Activated CD8-positive, alpha-beta memory T cell treated with anti-CD3 and anti-CD28 coated beads for 24 hours (primary cell): ENCODE measurements at regions not wholly inside any gene's neighbourhood (a gene's known extent, or its start where the extent isn't known, plus 50 kb on each side); places are given as distances from the start of the nearest gene placed in this dataset.

Source experiments
- DNase-seq: peaks from one replicate; pipeline ENCODE4 v3.0.0-alpha.2; 2020

DNA sequence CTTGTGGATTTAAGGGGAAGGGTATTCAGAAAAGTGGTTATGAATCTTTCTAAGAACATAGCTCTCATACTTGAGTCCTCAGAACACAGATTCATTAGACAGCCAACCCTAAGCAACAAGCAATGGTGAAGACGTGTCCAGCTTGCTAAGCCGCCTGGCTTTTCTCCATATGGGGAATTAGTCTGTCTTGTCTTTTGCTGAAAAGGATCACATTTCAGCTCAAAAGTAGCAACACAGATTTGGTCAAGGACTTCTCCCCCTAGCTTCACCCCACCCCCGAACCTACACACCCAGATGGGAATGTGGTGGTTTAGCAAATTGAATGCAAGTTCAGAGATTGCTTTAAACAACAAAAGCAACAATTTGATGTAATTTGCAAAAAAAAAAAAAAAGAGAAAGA, 103.3 kb upstream of the RASGEF1B start:
- no peak for DNase-seq

DNA sequence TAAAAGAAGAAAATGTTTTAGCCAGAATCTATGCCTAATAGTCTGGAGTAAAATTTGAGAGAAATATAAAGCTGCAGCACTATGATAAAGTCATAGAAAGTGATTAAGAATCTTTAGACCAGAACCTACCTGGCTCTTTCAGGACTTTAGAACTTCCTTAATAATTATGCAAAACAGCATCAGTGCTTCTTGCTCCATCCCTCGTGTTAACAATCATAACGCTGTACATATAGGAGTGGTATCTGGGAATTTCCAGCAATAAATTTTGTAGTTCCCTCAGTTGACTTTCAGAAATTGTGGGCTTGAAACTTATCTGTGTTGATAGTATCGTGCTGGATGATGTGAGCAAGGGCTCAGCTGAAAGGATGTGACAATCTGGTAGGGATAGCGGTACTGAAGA, 102.1 kb upstream of the RASGEF1B start:
- DNase-seq = no peak

DNA sequence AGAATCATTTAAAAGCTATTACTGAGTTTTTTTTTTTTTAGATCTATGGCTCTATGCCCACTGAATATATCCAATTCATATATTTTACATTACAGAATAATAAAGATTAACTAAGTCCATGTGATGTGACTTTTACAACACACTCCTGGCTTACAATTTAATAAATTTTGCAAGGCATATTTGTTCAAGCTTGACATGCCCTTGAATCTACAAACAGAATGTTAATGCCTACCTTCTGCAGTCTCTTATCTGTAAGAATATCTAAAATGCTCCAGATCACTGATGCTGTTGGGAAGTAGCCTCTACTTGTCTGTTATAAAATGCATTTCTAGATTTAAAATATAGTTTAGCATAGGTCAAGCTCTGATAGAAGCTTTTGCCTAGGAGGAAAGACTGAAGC, 100.7 kb upstream of the RASGEF1B start:
- DNase-seq = no peak

DNA sequence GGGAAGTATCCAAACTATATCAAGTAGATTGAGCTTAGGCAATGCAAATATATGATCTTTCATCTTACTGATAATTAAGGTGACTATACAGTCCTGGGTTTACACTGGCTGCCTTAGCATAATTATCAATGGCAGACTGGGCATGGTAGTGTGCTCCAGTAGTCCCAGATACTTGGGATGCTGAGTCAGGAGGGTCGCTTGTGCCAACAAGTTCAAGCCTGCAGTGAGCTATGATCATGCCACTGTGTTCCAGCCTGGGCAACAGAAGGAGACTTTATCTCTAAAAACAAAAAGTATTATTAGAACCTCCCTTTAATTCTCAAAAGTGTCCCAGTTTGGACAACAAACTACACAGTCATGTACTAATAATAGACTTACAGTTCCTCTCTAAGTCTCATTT, 99.4 kb upstream of the RASGEF1B start:
- no peak for DNase-seq

DNA sequence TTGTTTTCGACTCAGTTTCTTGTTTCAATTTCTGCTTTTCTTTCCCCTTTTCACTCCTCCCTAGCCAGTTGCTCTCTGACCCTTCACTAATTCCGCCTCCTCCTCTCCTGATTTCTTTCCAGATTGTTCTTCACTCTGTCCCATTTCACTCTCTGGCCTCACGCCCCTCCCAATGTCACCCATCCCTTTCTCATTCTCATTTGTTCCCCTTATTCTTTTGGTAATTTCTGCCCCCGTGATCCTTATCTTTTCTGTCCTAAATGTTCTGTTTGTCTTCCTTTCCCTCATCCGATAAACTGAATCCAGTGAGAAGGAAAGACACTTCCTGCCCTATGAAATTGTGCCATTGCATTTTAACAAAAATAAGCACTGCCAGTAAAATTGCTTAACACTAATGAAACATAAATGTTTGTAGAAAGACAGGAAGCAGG, 94.5 kb upstream of the RASGEF1B start:
- no peak for DNase-seq

DNA sequence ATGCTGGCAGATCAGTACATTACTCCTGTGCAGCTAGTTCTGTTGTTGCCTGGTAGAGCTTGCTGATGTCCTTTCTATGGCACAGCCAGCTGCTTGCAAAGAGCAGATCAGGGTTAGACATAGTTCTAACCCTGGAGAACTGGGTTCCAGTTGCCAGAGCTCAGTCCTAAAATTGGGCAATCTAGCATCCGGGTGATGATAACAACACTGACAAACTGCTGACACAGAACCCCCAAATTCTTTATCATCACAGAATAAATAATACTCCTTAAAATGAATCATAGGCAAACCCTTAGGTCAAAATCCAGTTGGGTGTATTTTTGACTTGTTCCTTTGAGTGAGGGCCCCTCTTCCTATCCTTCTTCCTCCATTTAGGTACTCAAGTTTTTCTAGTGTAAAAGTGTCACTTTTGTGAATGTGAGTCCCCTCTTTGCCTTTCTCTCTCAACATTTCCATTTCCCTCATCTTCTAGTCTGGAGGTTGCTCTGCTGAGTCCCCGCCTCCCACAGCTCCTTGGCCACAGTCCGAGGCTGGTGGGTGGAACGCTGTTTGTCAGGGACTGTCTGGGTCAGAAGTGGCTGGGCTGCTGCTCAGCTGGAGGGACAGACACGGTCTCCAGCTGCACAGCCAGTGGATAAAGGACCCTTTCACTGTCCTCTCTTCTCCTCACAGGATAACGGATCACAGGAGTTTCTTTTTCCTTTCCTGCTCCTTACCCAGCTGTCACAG, 93.6 kb upstream of the RASGEF1B start:
- DNase-seq = no peak

DNA sequence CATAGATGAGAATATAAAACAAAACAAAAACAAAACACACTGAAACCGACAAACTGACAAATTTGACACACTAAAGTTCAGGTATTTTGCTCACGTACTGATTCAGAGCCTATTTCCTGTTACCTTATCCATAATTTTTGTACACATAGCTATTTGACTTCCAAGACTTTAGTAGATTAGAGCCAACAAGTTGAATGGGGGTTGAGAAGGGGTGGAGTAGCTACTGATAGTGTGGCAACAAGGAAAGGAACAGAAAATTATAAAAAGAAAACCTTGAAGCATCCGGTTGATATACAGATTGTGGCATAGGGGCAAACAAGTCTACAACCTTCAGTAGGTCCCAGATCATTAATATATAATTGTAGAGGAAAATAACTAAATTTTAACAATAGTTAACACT, 92.3 kb upstream of the RASGEF1B start:
- DNase-seq = no peak

DNA sequence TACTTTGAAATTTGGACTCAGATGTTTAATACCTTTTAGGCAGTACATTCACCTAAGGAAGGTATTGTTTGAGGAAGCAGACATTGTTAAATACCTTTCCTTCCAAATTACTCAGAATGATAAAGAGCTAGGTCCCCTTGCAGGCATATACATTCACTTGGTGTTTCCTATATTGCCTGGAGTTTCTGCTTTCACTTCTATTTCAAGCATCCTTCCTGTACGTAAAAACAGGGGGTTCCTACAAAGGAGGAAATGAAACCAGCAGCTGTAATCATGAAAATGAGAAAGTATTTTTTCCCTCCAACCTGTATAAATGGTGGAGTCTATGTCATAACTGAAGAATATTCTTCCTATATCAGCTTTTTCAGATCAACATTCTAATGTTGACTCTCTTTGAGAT, 90.4 kb upstream of the RASGEF1B start:
- DNase-seq = no peak

DNA sequence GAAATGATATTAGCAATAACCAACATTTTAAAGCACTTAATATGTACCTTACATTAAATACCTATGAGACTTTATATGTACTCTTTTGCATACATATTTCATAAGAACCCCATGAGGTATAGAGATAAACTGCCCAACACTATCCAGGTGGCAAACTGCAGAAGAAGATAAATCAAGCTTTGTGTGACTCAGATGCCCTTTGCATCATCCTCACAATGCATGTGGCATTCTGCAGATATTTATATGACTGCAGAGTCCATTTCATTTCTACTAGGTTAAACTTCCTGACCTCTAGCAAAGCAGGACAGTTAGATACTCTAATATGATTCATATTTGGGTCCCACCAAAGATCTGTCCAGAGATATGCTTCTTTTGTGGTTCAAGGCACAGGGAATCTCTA, 85.6 kb upstream of the RASGEF1B start:
- DNase-seq = no peak

DNA sequence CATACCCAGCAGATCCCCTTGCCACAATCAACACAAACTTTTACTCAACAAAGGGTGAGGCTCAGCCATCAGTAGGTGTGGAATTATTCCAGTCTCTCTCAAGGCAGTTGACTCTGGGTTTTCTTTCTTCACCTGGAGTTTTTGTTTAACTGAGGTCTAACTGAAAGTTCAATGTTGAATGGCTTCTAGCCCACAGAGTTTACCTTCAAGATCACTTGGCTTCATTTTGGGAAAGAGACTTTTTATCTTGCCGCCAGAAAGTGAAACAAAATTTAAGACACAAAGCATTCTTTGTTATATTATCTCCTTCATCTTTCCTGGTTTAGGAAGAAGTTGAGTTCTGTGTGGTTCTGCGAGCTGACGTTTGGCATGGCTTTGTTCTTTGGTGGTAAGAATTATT, 83.8 kb upstream of the RASGEF1B start:
- DNase-seq = no peak

DNA sequence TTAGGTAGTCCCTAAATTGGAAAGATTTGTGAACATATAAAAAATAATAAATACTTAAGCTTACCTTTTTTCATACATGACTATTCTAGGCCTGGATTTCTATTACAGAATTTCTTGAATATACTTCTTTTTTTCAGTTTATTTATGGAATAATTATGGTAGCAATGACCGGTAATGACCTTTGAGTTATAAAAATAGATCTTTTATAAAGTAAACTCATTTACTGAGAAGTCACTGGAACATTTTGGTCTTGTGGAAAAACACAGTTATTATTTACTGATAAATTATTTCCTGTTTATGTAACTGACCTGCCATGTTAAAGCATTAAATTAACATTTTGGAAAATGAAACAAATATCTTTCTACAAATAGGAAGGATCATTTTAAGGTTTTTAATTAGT, 80.4 kb upstream of the RASGEF1B start:
- DNase-seq = no peak

DNA sequence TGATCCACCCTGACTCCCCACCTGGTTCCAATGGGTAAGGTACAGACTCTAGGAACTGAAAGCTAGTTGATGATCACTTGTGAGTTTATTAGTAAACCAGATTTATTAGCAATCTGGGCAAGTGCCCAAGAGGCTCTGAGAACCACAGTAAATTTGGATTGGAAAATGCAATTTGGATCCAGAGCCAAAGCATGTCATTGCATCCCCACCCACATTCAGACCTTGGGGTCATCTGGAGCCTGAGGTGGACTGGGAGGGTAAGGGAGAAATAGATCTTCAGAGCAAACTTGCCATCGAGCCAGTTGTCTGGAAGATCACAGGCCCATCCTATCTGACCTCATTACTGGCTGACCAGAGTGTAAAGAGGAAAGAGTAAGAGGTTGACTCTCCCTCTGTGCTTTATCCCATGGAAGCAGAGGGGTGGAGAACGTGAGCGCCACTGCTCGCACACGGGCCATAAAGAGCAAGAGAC, 78.7 kb upstream of the RASGEF1B start:
- no peak for DNase-seq

DNA sequence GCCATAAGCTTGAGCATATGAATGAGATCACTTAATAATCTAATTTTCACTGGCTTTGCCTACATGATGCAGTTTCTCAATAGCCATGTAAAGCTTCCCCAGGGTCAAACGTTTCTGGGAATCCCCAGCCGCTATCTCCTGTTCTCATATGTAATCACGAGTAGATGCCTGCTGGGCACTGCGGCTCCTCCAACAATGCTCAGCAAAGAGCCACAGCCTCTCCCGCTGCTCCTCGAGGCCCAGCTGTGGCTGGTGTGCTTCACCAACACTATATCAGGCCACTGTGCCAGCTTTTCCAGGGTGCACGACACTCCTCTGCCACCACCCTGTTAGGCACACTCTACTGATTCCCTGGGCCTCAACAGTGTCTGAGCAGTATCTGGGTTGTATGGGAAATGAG, 78.3 kb upstream of the RASGEF1B start:
- DNase-seq = no peak

DNA sequence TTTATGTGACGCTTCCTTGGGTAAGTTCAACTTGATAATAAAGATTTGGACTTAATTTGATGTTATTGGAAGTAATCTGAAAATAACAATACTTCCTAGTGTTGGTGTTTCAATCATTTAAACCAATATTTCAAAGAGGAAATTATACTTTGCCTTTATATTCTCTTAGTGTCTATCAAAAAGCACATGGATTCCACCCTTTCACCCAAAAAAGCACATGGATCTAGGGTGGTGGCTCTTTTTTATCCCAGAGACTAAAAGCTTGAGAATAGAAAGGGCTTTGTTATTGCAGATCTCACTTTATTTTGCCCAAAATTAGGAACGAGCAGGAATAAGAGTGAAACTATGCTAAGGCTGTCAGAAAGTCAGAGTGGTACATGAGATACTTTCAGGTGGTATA, 75.1 kb upstream of the RASGEF1B start:
- DNase-seq = no peak

DNA sequence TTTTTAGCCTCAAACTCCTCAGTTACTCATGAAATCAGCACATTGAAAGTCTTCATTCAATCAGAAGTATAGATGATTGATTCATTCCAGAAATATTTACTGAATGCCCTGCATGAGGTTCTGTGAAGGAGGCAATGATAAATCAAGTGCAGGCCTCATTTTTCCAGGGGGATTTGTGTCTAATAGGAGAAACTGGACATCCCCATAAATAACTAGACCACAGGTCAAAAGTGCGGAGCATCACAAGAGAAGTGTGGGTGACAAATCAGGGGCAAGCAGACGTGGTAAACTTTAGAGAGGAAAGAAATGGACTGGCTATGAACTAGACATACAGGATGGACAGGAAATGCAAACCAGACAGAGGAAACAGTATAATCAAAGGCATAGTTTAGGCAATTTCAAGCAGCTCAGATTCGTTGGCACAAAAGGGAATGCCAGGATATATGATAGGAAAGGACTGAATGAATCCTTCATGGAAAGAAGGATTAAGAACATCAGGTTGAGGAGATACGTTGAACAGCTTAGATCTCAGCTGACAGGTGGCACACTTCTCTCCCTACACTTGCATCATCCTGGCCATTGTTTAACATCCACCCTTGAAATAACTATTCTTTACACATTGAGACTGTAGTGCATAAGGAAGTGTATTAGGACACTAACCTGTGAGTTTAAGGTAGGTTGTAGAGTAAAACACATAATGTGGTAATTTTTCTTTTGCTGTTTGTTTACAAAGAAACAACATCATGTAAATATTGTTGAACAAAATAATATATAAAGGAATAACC, 69.6 kb upstream of the RASGEF1B start:
- DNase-seq = no peak

DNA sequence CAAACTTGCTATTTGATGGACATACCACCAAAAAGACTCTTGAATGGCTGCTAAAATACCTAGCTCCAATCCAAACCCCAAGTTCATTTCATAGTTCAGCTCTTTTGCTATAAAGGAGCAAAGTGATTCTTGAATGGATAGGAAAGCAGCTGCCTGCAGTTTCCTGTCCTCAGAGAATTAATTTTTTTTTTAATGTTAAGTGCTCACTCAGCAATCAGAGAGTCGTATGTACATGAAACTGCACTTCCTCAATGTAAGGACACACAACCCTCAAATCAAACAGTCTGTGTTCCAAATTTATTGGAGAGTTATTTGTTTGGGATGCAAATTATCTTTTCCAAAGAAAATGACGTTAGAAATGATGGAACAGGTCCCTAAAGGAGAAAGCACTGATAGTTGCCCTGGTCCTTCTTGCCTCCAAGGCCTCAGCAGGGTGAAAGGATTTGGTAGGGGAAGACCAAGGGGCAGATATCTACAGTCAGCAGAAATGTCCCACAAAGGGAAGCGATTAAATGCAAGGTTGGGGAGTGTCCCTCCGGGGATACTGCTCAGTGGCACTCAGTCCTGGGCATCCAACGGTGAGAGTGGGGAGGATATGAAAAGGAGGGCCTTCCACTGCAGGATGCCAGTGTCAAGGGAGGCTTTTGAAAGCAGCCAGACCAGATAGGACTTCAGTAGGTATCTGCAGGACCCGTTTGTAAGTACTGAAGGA, 67.2 kb upstream of the RASGEF1B start:
- no peak for DNase-seq

DNA sequence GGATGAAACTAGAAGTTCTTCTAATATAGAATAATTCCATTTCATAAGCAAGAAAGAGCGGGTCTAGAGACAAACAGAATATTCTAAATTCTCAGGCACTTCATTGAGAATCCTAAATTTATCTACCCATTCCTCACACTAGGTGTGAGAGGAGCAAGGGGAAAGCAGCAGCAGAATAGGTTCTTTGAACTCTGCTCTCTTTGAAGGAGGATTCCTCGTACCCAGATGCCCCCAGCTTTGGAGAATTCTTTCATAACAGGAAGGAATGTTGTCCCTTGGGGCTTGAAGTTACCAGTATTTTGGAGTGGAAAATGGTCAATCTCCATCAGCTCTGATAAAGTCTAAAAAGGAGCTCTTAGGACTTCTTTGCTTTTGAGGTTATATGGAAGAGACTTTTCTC, 59.7 kb upstream of the RASGEF1B start:
- DNase-seq = no peak

DNA sequence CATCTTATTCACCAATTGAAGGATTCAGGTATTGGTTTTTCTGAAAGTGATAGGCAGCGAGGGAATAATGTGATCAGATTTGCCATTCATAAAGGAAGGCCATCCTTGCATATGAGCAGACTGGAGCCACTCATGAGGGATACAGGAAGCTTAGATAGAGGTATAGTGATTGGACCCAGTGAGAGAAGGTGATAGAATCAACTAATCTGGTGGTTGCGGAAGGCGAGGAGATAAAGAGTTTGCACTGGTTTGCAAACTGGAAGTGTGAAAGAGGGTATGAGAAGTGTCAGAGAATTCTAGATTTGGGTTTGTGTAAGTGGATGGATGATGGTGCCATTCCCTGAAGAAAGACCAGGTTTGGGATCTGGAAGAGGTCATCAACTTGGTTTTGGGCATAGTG, 57.3 kb upstream of the RASGEF1B start:
- DNase-seq = no peak

DNA sequence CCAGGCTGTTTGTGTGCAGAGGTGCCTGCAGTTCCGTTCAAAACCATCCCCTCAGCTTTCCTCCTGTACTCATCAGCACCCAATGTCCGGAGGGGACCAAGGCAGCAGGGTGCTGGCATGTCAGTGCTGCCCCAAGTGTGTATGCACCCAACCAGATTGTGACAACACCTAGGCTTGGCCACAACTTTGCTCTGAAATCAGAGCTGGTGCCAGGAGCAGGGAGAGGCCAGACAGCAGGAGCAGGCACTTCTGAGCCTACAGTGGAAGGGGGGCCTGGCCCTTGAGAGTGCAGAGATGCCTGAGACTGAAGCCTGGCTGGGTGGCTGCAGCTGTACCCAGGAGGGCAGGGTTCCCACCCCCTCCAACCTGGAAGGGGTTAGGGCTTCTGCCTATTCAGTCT, 56.5 kb upstream of the RASGEF1B start:
- no peak for DNase-seq

DNA sequence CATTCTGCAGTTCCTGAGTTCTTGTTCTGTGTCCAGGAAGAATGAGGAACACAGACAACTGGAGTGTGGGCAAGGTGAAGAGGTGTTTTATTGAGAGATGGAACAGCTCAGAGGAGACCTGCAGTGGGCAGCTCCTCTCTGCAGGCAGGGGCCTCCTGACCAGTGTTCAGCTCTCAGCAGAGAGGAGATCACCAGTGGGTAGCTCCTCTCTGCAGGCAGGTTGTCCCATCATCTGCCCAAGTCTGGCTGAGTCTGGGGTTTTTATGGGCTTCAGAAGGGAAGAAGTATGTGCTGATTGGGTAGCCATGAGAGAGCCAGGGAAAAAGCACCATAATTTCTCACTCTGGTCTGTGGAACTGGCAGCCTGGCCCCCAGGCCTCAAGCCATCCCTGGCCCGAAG, 56.0 kb upstream of the RASGEF1B start:
- no peak for DNase-seq

DNA sequence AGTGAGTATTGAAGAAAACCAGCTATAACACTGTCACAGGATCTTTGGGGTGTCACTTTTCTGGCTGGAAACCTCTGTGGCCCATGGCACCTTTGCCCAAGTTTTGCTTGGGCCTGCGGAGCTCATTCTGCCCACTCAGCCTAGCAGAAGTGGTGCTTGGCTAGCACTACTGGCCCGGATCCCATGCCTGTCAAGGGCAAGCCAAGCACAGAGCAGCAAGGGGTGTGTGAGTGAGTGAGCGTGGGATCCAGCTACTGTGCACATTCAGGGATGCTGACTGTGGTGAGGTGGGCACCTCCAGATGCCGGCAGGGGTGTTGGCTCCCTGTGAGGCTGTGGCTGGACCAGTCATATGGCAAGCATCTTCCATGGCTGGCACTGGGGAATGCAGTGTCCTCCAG, 55.4 kb upstream of the RASGEF1B start:
- no peak for DNase-seq

DNA sequence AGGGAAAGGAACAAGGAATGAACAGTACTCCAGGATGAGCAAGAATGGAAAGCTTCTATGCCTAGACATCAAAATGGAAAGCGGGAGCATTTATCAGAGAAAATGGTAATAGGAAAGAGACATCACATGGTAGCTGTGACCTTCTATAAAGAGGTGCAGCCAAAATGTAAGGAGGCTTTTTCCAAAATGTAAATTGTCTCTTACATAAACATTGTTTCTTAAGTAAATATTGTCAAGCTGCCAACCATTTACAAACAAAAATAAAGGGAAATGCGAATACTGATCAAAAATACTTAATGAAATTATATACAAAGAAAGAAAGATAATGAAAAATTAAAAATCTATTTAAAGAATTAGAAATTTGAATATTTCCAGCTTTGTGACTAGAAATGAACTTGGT, 55.0 kb upstream of the RASGEF1B start:
- DNase-seq = no peak

DNA sequence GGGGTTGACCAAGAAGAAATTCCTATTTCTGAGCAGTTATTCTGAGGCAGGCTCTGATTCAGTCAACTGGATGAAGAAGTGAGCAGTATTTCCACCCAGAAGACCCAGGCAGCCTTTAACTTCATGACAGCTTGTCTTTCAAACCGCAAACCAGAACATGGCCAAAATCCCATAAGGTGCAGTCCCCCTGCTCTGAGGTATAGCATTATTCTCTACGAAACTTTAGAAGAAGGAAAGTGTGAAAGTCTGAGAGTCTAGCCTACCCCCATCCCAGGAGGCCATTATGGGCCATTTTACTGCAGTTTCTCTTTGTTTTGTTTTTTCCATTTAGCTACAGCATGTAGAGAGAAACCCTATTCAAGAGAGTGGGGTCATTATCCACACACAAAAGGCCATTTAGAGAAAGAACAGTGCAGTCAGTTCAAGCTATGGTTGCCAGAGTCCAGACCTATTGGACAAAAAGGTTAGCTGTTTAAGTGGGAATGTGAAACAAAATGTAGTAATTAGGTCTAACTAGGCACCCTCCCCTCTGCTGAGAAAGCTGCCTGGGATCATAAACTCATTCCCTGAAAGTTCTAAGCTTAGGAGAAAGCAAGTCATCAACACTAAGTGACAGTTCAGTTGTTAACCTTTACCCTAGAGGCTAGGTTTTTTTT, 52.1 kb upstream of the RASGEF1B start:
- no peak for DNase-seq
